A549 (cell line): ENCODE measurements at regions not wholly inside any gene's neighbourhood (a gene's known extent, or its start where the extent isn't known, plus 50 kb on each side); places are given as distances from the start of the nearest gene placed in this dataset.

Experiments used
- CHD2 ChIP-seq: fragments of 150-350 bp; IDR thresholded peaks from 2 replicates; pipeline ENCODE4 v1.6.1; 2014; ENCODE audit warnings: low read length; ENCODE audit not compliant: partially characterized antibody
- CTCF ChIP-seq: fragments of >200 bp; sonication (Bioruptor Twin); formaldehyde crosslinking; IDR thresholded peaks from 3 replicates; pipeline ENCODE4 v1.5.1; 2016
- EP300 ChIP-seq, 2 experiments: fragments of >200 bp; sonication (Bioruptor Twin); formaldehyde crosslinking; IDR thresholded peaks; 2 replicates in 1 of 2; 3 replicates in 1 of 2; pipeline ENCODE4 v1.6.1; 2016 to 2017
- ESRRA ChIP-seq: fragments of 150-350 bp; IDR thresholded peaks from 2 replicates; pipeline ENCODE4 v1.6.1; 2014; ENCODE audit warnings: mild to moderate bottlenecking, low read length, borderline replicate concordance
- FOSL2 ChIP-seq, 2 experiments: fragments of 450-650 bp in 1 of 2; fragments of >200 bp in 1 of 2; sonication (Bioruptor Twin) in 1 of 2; formaldehyde crosslinking; IDR thresholded peaks; 2 replicates each; pipeline versions ENCODE4 v1.5.0 to v1.6.1; 2016 to 2020; ENCODE audit warnings: mild to moderate bottlenecking in 1 of 2, moderate library complexity in 1 of 2
- FOXS1 ChIP-seq: fragments of 250-450 bp; sonication (Bioruptor Pico); IDR thresholded peaks from 2 replicates; pipeline ENCODE4 v1.5.0; 2020; ENCODE audit warnings: mild to moderate bottlenecking, moderate library complexity
- GATA3 ChIP-seq: IDR thresholded peaks from 2 replicates; pipeline ENCODE4 v1.6.1; 2012; ENCODE audit warnings: borderline replicate concordance
- HDAC2 ChIP-seq: fragments of 200-600 bp; sonication (generic); IDR thresholded peaks from 2 replicates; pipeline ENCODE4 v1.6.1; 2016
- MAX ChIP-seq: IDR thresholded peaks from 2 replicates; pipeline ENCODE4 v1.6.1; 2012
- MYC ChIP-seq: IDR thresholded peaks from 2 replicates; pipeline ENCODE4 v1.6.1; 2012; ENCODE audit warnings: mild to moderate bottlenecking, inconsistent platforms, low read length, improper control_type of control experiment, borderline replicate concordance
- POLR2A ChIP-seq: IDR thresholded peaks from 2 replicates; pipeline ENCODE4 v1.6.1; 2012; ENCODE audit warnings: mild to moderate bottlenecking, low read length
- REST ChIP-seq: fragments of 200-600 bp; sonication (generic); IDR thresholded peaks from 2 replicates; pipeline ENCODE4 v1.6.1; 2016; ENCODE audit warnings: antibody characterized with exemption, mild to moderate bottlenecking, moderate library complexity
- RNF2 ChIP-seq: fragments of 200-600 bp; sonication (generic); IDR thresholded peaks from 2 replicates; pipeline ENCODE4 v1.6.1; 2016; ENCODE audit warnings: low read depth, mild to moderate bottlenecking, antibody characterized with exemption, moderate library complexity, borderline replicate concordance
- ZFP36 ChIP-seq: fragments of 450-650 bp; IDR thresholded peaks from 2 replicates; pipeline ENCODE4 v1.6.1; 2014; ENCODE audit warnings: borderline replicate concordance; ENCODE audit not compliant: partially characterized antibody

GRCh38 chr4:107402291-107402690, 317.7 kb downstream of the PAPSS1 start:
- TF ChIP-seq RNF2 (no peak), CTCF (no peak), MAX (no peak), POLR2A (no peak), GATA3 (no peak), HDAC2 (no peak), ESRRA (no peak), CHD2 (no peak), ZFP36 (no peak), EP300 (IDR thresholded peaks at IDR 0.05) (no peak), FOXS1 (CRISPR knock-in tag) (no peak), FOSL2 (IDR thresholded peaks at IDR 0.05) (no peak), FOSL2 (CRISPR knock-in tag; IDR thresholded peaks at IDR 0.05) (no peak), REST (no peak), MYC (no peak)
